OCI-M2 (cell line): ENCODE measurements at regions not wholly inside any gene's neighbourhood (a gene's known extent, or its start where the extent isn't known, plus 50 kb on each side); places are given as distances from the start of the nearest gene placed in this dataset.

ENCODE experiments used
- DNase-seq: peaks from one replicate; lab custom pipeline; 2025; ENCODE audit not compliant: unreplicated experiment; lab: John Stamatoyannopoulos, UW

DNA sequence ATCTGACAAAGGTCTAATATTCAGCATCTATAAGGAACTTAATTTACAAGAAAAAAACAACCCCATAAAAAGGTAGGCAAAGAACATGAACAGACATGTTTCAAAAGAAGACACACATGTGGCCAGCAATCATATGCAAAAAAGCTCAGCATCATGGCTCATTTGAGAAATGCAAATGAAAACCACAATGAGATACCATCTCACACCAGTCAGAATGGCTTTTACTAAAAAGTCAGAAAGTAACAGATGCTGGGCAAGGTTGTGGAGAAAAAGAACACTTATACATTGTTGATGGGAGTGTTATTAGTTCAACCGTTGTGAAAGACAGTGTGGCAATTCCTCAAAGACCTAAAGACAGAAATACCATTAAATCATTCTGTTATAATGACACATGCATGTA, 289.9 kb upstream of the MMS22L start:
- DNase-seq = no peak

DNA sequence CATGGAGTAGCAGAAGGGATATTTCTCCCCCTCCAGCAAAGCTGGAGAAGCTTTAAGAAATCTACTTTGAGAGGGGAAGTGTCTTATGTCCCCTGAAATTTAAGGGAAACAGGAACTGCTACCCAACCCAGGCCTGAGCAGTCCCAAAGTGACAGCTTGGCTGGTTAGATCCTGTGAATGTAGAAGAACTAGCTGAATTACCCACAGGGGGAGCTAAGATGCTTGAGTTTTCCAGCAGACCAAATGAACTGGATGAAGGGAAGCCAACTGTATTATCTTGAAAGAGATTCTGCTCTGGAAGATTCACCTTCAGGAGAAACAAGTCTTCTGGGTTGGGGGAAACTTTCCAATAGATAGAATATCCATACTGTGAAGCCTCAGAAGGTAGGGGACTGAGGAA, 303.3 kb upstream of the MMS22L start:
- DNase-seq = no peak

DNA sequence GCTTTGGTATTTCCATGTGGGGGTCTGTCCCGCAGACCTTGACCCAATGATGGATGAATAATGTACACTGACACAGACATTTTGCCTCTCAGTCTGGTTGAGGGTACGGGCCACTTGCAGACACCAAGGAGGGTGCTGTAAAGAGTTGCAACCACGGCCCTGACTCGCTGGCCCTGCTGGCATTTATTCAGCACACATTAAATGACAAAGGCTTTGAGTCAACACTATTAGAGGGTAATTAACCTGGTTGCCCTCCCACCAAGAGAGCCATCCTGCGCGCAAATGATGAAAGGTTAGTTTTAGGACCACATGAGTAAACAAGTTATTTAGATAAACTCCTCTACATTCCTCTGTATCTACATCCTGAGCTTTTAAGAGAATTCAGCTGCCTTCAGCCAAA, 308.9 kb upstream of the MMS22L start:
- no peak for DNase-seq

DNA sequence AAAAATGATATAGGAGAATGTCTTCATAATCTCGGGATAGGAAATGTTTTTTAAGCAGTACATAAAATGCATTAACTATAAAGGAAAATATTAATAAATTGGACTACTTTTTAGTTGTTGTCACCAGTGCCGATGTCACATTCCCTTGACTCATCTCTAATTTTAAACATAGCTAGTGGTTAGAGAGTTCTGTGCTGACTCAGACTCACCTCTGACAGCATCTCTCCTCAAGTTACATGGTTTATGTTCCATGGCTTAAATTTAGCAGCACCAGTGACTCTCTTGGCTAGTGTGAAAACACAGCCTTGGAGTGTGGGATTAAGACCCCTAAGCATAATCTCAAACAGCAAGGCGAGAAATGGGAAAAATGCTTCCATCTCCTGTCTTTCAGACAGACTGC, 311.8 kb upstream of the MMS22L start:
- DNase-seq = no peak

DNA sequence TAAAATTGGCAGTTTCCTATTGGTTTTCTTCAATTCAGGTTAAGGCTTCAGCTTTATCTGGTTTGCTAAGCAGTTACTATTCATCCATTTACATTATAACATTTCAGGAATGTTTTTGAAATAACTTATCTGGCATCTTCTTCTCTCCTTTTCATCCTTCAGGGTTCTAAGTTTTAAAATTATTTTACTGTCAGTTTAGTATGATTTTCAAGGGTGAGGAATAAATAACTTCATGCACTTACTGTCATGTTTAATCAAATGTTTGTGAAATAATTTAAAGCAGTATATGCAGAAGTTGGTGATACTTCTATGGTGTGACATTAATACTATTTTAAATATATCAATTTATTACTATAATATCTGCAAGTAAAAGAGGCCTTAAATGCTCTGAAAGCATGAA, 338.1 kb upstream of the MMS22L start:
- no peak for DNase-seq

DNA sequence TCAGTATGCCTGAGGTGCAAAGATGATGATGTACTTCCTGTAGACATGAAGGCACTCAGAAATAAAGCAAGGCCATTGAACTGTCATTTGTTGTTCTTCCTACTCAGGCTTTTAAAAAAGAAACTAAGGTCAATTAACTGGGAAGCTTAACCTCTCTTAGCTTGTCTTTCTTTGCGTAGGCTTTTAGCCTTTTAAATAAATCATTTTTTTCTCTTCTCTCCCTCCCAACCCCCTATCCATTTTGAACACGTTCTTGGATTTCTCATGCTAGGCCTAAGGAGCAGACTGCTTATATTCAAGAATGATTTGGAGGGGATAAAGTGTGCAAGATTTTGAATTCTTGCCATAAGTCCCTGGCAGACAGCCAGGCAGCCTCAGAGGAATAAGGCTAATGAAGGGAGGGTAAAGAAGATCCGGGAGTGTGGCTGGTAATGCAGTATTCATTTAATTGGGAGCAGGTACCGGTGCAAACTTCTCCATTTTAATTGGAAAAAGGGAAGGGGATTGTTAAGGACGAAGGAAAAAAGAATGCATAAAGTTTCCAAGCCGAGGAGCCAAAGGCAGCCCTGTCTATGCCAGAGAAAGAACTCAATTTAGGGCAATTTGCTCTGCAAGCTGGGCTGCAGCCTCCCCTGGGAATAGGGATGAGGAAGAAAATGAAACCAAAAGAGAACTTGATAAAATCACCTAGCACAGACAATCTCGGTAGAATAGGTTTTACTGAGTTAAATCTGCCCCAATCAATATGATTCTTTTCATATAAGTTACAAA, 343.8 kb upstream of the MMS22L start:
- DNase-seq = no peak

DNA sequence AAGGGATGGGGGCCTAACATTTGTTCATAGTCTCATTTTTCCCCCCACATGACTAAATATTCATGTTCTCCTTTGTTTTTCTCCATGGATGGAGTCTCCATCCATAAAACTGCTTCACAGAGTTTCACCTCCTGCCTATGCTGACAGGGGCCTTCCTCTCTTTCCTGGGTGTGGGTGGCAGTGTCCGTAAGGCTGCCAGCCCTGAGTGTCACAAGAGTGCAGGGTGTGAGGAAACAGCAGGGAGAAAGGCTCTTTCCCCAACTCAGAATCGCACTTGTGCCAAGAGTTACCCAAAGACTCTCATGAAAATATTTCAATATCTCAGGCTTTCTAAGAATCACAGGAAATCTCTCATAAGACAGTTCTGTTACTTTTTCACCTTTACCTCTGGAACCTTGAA, 346.2 kb upstream of the MMS22L start:
- no peak for DNase-seq

DNA sequence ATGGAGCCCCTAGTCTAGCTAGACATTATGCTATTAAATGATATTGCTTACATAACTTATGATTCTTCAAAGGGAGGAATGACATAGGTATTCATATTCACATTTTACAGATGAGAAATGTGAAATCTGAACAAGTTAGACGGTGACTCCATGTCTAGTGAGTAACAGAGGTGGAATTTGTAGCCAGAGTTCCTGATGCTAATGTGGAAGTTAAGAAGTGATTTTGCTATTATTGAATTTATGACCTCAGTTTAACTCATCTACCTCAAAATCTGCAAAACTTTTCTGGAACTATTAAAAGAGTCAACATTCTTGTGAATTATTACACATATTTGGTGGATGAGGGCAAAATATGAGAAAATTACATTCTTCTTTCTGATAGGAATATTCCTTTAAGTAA, 347.6 kb upstream of the MMS22L start:
- no peak for DNase-seq

DNA sequence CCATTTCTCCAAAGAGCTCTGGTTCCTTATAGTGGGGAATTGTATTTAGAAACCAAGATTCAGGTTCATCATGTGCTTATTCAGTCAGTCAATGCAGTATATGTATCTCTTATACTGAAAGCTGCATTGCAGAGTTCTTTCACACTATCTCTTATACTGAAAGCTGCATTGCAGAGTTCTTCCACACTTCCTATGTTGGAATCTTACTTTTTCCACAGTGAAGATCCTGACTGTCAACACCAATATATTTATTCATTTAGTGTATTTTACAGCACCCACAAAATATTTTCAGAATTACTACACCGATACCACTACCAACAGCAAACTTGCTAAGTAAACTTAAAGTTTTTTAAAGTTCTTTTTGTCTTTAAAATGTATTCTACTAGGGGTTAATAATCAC, 349.3 kb upstream of the MMS22L start:
- no peak for DNase-seq

DNA sequence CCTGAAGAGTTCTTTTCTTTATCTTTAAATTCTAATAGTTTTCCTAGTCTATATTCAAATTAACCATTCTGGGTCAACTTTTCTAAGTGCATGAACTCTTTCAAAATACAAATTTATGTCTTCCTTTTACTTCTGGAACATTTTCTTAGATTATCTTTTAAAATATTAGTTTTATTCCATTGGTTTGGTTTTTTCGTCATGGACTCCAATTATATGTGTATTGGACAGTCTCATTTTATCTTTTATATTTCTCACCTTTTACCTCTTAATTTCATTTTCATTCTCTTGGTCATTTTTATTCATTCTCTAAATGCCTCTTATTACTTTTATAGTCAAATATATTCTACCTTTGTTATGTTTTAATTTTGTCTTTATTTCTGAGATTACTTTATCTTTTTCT, 356.7 kb upstream of the MMS22L start:
- no peak for DNase-seq

DNA sequence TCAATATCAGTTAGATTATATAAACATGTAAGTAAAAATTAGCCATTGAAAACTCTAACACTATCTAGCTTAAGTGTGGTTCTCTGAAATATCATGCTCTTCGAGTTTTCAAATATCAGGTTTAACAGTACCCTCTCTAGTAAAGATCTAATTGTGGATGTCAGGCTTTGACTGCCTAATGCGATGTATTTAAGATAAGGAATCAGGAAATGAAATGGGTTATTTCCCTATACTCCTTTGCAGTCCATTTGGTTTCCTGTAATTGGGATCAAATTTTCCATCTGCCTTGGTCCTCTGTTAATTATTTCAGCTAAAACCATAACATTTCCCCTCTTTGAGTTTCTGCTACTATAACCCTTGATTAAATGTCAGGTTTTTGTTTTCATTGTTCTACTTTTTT, 361.3 kb upstream of the MMS22L start:
- DNase-seq = no peak

DNA sequence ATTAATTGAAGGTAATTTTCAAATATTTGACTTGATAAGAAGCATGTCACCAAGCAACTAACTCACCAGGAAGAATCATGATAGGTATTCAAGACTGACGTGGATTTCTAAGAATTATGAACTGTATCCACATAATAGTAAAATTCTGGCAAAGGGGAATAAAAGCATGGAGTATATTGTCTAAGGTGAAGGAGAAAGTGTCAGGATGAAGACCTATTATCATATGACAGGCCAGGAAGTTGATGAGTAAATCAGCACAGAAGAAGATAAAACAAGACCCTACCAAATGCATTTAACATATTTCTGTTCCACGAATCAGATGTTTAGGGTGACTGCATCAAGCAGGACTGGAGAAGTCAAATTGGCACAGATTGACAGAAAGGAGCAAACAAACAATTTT, 362.7 kb upstream of the MMS22L start:
- no peak for DNase-seq

DNA sequence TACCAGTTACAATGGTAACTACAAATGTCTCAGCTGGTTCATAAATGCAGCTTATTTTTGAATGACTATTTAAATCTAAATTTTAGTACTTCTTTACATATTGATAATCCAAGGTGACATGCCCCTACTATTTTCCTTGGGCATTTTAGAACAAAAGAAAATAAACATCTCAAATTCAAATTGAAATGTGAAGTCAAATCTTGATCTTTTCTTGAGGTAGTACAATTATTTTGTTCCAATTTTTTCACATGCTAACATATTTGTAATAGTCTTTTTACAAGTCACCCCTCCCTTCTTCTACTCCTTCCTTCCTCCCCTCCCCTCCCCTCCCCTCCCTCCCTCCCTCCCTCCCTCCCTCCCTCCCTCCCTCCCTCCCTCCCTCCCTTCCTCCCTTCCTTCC, 370.1 kb upstream of the MMS22L start:
- no peak for DNase-seq

DNA sequence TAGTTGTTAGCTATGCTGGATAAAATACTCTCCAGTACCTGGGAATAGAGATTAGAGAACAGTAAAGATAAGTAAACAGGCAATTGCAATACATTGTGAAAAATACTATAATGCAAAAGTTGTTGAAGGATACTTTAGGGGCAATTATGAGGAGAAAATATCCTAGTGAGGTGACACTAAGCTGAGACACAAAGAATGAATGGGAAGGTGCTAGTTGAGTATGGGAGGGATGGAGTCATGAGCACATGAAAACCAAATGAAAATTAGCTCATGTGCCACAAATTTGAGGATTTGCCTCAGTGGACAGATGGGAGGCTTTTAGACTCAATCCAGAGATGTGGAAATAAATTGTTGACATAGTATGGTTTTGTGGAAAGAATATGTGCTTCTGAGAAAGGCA, 370.5 kb upstream of the MMS22L start:
- DNase-seq = no peak

DNA sequence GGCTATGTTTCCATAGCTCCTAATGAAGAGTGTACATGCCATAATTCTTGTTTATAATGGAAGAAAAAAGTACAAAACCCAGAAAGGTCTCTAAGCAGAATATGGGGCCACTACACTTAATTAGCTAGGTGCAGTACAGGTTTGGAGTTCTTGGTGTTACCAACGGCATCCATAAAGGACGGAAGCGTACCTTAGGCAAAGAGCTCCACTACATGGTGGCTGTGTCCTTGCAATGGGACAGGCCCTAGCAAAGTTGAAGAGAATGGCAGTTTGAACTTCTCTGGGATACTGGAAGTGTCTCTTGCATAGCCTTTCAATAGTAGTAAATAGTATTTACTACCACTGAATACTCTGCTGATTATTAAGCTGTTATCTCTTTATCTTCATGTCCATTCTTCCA, 371.7 kb upstream of the MMS22L start:
- DNase-seq = no peak

DNA sequence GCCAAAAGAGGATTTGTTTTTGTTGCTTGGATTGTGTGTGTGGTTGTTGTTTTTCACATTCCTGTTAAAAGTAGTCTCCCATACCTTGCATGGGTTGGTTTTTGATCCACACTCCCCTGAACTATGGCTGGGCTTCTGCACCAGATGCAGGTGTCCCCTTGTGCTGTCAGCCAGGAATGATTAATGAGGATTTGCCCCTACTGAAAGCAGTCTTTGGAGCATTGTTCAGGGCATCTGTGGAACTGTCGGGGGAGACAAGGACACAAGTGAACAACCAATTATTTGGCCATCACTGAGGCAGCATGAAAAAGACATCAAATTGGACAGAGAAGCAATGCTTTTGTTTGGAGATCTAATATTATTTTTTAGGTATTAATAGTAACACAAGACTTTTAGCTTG, 373.2 kb upstream of the MMS22L start:
- DNase-seq = no peak

DNA sequence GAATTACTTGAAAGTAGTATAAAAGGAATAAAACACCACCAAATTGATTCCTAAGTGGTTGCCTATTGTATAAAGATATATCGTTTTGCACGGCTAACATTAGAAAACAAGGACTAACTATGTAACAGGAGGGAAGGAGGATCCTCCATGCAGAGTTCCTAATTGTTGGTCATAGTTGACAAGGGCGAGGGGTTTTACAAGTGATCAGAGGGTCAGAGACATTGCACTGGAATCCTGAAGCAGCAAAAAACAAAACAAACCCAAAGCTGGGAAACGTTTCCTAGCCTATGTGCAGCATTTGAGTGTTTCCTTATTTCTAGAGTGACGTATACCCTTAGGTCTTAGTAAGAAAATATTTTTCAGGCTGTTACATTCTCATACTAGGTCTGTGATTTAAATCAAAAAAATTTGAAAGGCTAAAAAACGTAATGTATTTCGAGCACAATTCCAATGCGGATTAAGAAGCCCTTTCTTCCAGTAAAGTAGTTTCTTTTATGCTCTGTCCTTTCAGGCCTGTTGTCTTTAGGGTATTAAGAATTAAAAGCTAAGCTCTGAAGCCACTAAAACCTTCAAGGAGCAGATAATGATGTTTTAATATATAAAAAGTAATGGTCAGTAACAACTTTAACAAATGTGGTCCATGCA, 373.8 kb upstream of the MMS22L start:
- DNase-seq = no peak

DNA sequence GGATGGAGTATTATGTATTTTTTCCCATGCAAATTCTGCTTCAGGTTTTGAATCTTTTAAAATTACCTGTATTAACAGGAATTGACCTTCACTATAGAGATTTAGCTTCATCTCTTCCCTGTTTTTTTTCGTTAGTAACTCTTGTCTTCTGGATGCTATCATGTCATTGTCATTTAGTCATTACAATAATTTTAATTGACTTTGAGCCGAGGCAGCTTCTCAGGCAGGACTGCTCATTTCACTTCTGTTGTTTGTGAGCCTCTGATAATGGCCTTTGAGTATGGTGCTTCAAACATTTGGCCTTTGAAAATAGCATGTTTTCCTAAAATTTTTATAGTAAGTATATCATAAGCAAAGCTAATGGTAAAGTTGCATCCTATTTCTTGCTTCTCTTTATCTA, 375.1 kb upstream of the MMS22L start:
- DNase-seq = no peak

DNA sequence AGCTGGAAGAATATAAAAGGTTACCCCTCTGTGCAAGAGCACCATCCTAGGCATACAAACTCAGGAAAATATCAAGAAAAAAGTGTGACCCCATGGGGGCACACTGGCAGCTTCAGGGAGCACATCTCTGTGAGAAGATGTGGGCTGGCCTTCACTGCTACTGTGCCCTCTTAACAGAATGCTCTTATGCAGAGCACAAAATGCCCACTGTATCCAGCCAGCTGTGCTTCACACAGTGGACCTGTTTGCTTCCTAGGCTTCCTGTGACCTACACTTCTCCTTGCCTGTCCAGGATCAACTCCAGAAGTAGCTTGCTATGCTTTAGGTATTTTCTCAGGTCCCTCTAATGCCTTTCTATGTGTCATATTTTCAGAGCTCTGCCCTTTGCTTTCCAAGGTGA, 380.2 kb upstream of the MMS22L start:
- no peak for DNase-seq

DNA sequence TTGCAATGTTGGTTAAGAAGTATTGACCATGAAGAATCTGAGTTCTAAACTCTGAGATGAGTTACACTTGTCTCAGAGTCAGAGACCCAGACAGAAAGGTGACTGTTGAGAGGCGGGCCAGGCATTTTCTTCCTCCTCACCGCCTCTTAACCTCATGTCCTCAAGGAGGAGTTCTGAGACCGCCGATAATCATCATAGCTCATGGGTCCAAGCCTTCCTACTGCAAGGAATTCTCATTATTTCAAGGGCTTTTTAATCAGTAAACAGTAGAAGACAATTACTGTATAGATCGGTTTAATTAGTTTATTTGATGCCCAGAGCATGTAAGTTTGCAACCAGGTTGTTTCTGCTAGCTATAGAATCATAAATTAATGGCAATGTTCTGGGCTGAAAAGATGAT, 382.4 kb upstream of the MMS22L start:
- DNase-seq = no peak

DNA sequence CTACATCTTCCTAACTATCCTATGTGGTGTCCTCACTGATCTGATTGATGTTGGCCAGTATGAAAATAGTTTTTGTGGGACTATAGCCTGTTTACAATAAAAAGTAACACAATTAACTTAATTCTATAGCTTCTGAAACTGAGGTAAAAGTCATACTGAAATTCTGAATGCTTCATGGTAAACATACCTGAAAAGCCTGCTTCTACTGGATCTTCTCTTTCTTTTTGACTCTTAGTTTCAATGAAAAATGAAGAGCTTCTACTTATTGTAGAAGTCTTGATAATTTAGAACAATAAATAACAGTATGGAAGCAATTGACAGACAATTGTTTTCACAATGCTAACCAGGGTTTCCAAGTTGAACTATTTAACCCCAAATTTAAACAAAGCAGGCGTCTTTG, 383.9 kb upstream of the MMS22L start:
- no peak for DNase-seq

DNA sequence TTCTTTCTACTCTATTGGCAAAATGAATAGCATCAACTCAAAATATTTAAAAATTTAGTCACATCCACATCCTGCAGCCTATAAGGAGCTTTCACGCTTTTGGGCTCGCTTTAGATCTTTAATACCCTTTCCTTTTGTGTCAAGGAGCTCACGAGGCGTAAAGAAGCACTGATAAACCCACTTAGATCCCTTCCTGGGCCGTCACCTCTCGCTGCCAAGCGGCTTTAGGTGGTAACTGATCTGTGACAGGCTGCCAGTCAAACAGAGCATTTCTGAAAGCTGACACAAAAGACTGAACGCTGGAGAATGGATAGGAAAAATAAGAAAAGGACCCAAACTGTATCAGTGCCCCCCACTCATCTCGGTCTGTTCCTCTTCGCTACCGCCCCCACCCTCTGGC, 385.7 kb upstream of the MMS22L start:
- no peak for DNase-seq
